Left lobe of liver (tissue), 2 donors: ENCODE measurements at regions not wholly inside any gene's neighbourhood (a gene's known extent, or its start where the extent isn't known, plus 50 kb on each side); places are given as distances from the start of the nearest gene placed in this dataset.

ENCODE experiments used
- ATAC-seq: fragments of 200-7000 bp; cut with Tn5 transposase; one replicate; pipeline ENCODE4 v1.9.1; 2020; ENCODE audit warnings: mild to moderate bottlenecking, moderate library complexity
- DNase-seq: peaks from one replicate; pipeline ENCODE4 v3.0.0-alpha.2; 2020; ENCODE audit warnings: low spot score
- donor health status: DM: no; HTN: no; CAD: no; lungs with moderate emphysema.
- donor health status: DM: no; HTN: yes; CAD: no.

DNA sequence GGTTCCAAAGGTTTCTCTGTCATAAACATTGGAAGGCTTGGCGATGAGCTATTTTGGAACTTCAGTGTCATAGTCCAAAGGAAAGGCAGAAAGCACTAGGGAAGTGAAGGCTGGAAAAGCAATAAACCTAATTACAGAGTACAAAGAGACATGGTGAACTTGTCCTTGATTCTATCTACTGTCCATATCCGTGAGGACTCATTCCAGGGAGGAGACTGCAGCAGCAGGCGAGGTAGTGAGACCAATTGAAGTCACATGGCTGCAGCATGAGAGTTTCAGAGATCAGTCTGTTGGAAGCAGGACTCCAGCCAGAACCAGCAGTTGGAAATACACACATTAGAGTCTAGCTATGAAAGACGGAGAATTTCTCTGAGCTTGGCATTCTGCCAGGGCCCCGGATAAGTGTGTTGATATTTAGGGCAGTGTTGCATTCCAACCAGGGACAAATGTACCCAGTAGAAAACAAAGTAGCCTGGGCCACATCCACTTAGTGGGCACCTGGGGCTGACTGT lies 54.1 kb upstream of the ARHGAP42 start:
- ATAC-seq (peak; percentile 80), DNase-seq (peak; percentile 89)

DNA sequence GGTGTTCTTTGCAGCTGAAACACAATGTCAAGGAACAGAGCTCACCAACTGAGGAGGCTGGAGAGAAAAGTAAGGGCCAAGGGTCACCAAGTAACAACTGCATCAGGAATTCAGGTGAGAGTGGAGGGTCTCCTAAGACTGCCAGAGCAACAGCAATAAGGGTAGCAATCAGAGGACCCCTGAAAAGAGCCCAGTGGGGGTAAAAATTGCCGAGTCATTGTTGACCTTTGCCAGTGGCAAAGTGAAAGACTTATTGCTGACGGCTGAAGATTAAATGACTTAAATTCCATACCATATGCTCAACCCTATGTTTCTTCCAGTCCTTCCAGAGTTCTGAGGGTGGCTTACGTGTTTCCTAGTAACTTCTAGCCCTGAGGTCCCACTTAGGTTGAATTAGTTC lies 51.9 kb upstream of the ARHGAP42 start:
- DNase-seq (no peak), ATAC-seq (no peak)

- no peak for ATAC-seq
Observed at GRCh38 chr11:100636536-100636935, 50.6 kb upstream of the ARHGAP42 start.

More at GRCh38 chr11:100636536-100636935, 50.6 kb upstream of the ARHGAP42 start:
- no peak for DNase-seq
